H1 (cell line): ENCODE measurements at regions not wholly inside any gene's neighbourhood (a gene's known extent, or its start where the extent isn't known, plus 50 kb on each side); places are given as distances from the start of the nearest gene placed in this dataset.

ENCODE experiments used
- ATF3 ChIP-seq: IDR thresholded peaks from 2 replicates; pipeline ENCODE4 v1.6.1; 2011; ENCODE audit warnings: low read depth, mild to moderate bottlenecking, low read length; ENCODE audit not compliant: insufficient read depth
- CHD1 ChIP-seq: IDR thresholded peaks from 2 replicates; pipeline ENCODE4 v1.6.1; 2012; ENCODE audit warnings: low read depth, low read length, improper control_type of control experiment
- EP300 ChIP-seq, 2 experiments: IDR thresholded peaks; 1 replicate in 1 of 2; 2 replicates in 1 of 2; pipeline ENCODE4 v1.6.1; 2011 to 2012; ENCODE audit warnings: low read depth in 2 of 2, low read length in 2 of 2, mild to moderate bottlenecking in 2 of 2, borderline replicate concordance in 1 of 2, inconsistent platforms in 1 of 2, moderate library complexity in 1 of 2
- JUND ChIP-seq: IDR thresholded peaks from 2 replicates; pipeline ENCODE4 v1.6.1; 2011; ENCODE audit warnings: mild to moderate bottlenecking, improper control_type of control experiment, low read length
- POLR2A ChIP-seq, 2 experiments: IDR thresholded peaks; 1 replicate in 1 of 2; 2 replicates in 1 of 2; pipeline ENCODE4 v1.6.1; 2011; ENCODE audit warnings: low read depth in 2 of 2, low read length in 2 of 2, mild to moderate bottlenecking in 2 of 2; ENCODE audit errors: control extremely low read depth in 1 of 2
- TCF12 ChIP-seq: IDR thresholded peaks from 2 replicates; pipeline ENCODE4 v1.6.1; 2011; ENCODE audit warnings: low read depth, mild to moderate bottlenecking, low read length
- ZNF274 ChIP-seq: IDR thresholded peaks from 2 replicates; pipeline ENCODE4 v1.7.0; 2012; ENCODE audit warnings: low read length, borderline replicate concordance; ENCODE audit errors: extremely low read depth

- no peak for TF ChIP-seq CHD1
- no peak for TF ChIP-seq POLR2A (IDR thresholded peaks at IDR 0.05; ENCODE audit: control extremely low read depth in 1 of 2, low read depth in 2 of 2, low read length in 2 of 2)
- no peak for TF ChIP-seq TCF12
- no peak for TF ChIP-seq JUND
- no peak for TF ChIP-seq EP300 (IDR thresholded peaks at IDR 0.05; ENCODE audit: borderline replicate concordance in 1 of 2, low read depth in 2 of 2, low read length in 2 of 2)
- TF ChIP-seq ZNF274 = no peak
- no peak for TF ChIP-seq ATF3
These were observed 92.4 kb upstream of the TGM3 start for GRCh38 chr20:2203436-2203835.
